ENCODE measurements at regions not wholly inside any gene's neighbourhood (a gene's known extent, or its start where the extent isn't known, plus 50 kb on each side); places are given as distances from the start of the nearest gene placed in this dataset.

DNA sequence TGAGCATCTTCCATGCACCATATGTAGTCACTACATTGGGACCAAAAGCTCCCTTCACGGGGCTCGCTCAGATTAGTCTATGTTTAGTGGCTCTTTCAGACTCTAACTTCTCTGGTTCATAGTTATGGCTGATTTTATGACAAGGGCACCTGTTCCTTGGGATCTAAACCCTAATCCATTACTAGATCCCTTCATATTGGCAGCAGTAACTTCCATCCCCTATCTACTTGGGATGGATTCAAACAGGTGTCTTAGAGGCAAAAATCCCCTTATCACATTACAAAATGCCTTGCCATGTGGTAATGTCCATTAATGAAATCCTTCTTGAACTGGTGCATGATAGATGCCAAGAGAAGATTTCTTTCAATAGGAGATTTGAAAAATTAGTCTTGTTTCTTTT is 96.7 kb upstream of the TP63 start:
- Histone ChIP-seq H3K9me3 (ENCODE audit: control insufficient read depth in 3 of 3, low read length in 3 of 3) (no peaks in the 10 kb centered on the region), H3K36me3 (ENCODE audit: control insufficient read depth in 3 of 3, insufficient read depth in 3 of 3, low read length in 3 of 3) (no peaks in the 10 kb centered on the region), H3K9ac (ENCODE audit: low read depth in 1 of 3, low read length in 3 of 3) (no peak overlapping the region), H3K4me3 (ENCODE audit: low read length in 3 of 3) (no peak overlapping the region), H3K27me3 (ENCODE audit: control insufficient read depth in 3 of 3, insufficient read depth in 3 of 3, low read length in 3 of 3) (no peaks in the 10 kb centered on the region), H3K4me1 (ENCODE audit: control insufficient read depth in 3 of 3, insufficient read depth in 3 of 3, low read length in 3 of 3) (no peaks in the 10 kb centered on the region), H3K27ac (ENCODE audit: low read depth, low read length) (no peak overlapping the region)

DNA sequence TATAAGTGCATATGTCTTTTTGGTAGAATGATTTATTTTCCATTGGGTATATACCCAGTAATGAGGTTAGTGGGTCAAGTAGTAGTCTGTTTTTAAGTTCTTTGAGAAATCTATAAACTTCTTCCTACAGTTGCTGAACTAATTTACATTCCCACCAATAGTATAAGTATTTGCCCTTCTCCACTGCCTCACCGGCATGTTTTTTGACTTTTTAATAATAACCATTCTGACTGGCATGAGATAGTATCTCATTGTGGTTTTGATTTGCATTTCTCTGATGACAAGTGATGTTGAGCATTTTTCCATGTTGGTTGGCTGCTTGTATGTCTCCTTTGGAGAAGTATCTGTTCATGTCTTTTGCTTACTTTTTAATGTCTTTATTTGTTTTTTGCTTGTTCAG is 94.1 kb upstream of the TP63 start:
- Histone ChIP-seq H3K27me3 (ENCODE audit: control insufficient read depth in 3 of 3, insufficient read depth in 3 of 3, low read length in 3 of 3) (no peaks in the 10 kb centered on the region), H3K36me3 (ENCODE audit: control insufficient read depth in 3 of 3, insufficient read depth in 3 of 3, low read length in 3 of 3) (no peaks in the 10 kb centered on the region), H3K4me3 (ENCODE audit: low read length in 3 of 3) (no peak overlapping the region), H3K9ac (ENCODE audit: low read depth in 1 of 3, low read length in 3 of 3) (no peak overlapping the region), H3K4me1 (ENCODE audit: control insufficient read depth in 3 of 3, insufficient read depth in 3 of 3, low read length in 3 of 3) (no peaks in the 10 kb centered on the region), H3K9me3 (ENCODE audit: control insufficient read depth in 3 of 3, low read length in 3 of 3) (no peaks in the 10 kb centered on the region), H3K27ac (ENCODE audit: low read depth, low read length) (no peak overlapping the region)

DNA sequence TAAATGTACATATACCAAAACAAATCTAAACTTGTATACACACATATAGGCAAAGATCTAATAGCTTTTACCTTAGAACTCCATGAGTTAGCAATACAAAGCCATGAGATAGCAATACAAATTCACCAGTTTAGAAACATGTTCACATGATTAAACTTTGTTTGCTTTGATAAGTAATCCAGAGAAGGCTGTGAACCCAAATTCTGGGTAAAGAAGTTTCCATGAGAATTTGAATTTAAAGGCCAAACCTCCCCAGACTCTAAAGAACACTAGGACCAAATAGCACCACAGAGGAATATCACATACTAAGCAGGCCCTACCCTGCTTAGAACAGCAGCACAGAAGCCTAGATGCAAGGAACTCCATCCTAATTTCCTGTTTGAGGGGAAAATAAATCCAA is 83.7 kb upstream of the TP63 start:
- Histone ChIP-seq H3K4me1 (ENCODE audit: control insufficient read depth in 3 of 3, insufficient read depth in 3 of 3, low read length in 3 of 3) (no peaks in the 10 kb centered on the region), H3K27ac (ENCODE audit: low read depth, low read length) (no peak overlapping the region), H3K27me3 (ENCODE audit: control insufficient read depth in 3 of 3, insufficient read depth in 3 of 3, low read length in 3 of 3) (no peaks in the 10 kb centered on the region), H3K9ac (ENCODE audit: low read depth in 1 of 3, low read length in 3 of 3) (no peak overlapping the region), H3K36me3 (ENCODE audit: control insufficient read depth in 3 of 3, insufficient read depth in 3 of 3, low read length in 3 of 3) (no peaks in the 10 kb centered on the region), H3K4me3 (ENCODE audit: low read length in 3 of 3) (no peak overlapping the region), H3K9me3 (ENCODE audit: control insufficient read depth in 3 of 3, low read length in 3 of 3) (peaks cover 0 to 3% (median 0%) of the 10 kb centered on the region in 3 donors)

DNA sequence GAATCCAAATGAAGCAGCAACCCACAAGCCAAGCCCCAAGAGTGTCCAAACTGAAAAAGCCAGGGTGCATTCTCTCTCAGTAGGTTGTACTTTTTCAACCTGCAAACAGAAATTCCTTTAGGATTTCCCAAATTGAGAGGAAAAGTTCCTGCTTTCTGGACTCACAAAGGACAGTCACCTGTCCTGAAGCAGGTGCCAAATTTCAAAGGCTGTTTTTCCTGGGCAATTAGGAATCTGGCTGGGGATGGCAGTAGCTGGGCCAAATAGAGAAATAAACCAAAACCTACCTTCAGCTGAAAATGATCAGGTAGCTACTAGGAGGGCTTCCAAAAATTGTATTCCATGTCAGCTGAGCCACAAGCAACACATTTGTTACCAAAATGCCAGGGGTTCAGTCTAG is 83.1 kb upstream of the TP63 start:
- Histone ChIP-seq H3K9ac (ENCODE audit: low read depth in 1 of 3, low read length in 3 of 3) (no peak overlapping the region), H3K9me3 (ENCODE audit: control insufficient read depth in 3 of 3, low read length in 3 of 3) (peaks cover 0 to 3% (median 0%) of the 10 kb centered on the region in 3 donors), H3K4me3 (ENCODE audit: low read length in 3 of 3) (no peak overlapping the region), H3K4me1 (ENCODE audit: control insufficient read depth in 3 of 3, insufficient read depth in 3 of 3, low read length in 3 of 3) (no peaks in the 10 kb centered on the region), H3K27ac (ENCODE audit: low read depth, low read length) (no peak overlapping the region), H3K27me3 (ENCODE audit: control insufficient read depth in 3 of 3, insufficient read depth in 3 of 3, low read length in 3 of 3) (no peaks in the 10 kb centered on the region), H3K36me3 (ENCODE audit: control insufficient read depth in 3 of 3, insufficient read depth in 3 of 3, low read length in 3 of 3) (no peaks in the 10 kb centered on the region)

DNA sequence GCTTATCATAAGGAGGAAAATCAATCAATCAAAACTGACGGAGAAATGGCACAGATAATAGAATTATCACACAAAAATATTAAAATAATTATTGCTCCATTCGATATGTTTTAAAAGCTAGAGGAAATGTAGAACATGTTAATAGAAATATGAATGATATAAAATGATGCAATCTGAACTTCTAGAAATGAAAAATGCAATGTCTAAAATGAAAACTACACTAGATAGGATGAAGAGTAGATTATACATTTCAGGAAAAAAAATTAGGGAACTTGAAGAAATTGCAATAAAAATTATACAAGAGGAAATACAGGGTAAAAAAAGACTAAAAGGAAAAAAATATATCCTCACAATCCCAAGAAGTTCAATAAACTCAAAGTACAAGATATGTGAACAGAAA is 80.2 kb upstream of the TP63 start:
- Histone ChIP-seq H3K4me1 (ENCODE audit: control insufficient read depth in 3 of 3, insufficient read depth in 3 of 3, low read length in 3 of 3) (no peaks in the 10 kb centered on the region), H3K9ac (ENCODE audit: low read depth in 1 of 3, low read length in 3 of 3) (no peak overlapping the region), H3K9me3 (ENCODE audit: control insufficient read depth in 3 of 3, low read length in 3 of 3) (peaks cover 0 to 3% (median 0%) of the 10 kb centered on the region in 3 donors), H3K4me3 (ENCODE audit: low read length in 3 of 3) (no peak overlapping the region), H3K36me3 (ENCODE audit: control insufficient read depth in 3 of 3, insufficient read depth in 3 of 3, low read length in 3 of 3) (no peaks in the 10 kb centered on the region), H3K27me3 (ENCODE audit: control insufficient read depth in 3 of 3, insufficient read depth in 3 of 3, low read length in 3 of 3) (no peaks in the 10 kb centered on the region), H3K27ac (ENCODE audit: low read depth, low read length) (no peak overlapping the region)

DNA sequence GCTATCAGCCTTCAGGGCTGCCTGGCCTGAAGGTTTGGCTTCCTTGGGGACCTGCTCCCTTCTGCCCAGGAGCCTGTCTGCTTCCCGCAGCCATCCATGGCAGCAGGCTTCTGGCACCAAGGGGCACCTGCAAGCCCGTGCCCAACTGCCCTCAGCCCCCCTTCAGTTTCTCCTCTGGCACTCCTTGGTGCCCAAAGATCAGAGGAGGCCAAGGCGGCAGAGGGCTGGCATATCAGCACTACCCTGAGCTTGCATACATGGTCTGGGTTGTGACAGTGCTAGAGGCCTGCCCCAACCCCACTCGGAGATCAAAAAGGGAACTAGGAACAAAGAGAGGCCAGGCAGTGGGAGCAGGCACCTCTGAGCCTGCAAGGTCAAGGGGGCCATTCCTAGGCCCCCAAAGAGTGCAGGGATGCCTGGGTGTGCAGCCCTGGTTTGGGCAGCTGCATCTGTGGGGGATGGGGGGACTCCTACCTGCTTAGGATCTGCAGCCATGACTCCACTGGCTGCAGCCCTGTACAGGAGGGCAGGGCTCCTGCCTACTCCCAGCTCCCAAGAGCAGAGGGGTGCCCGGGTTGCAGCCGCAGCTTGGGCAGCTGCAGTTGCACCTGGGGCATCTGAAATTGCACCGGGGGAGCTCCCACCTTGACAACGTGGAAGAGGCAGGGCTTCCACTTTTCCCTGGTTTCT is 76.2 kb upstream of the TP63 start:
- no peak overlapping the region for H3K27ac ChIP-seq (ENCODE audit: low read depth, low read length)
- no peak overlapping the region for H3K9ac ChIP-seq (ENCODE audit: low read depth in 1 of 3, low read length in 3 of 3)
- H3K9me3 ChIP-seq (ENCODE audit: control insufficient read depth in 3 of 3, low read length in 3 of 3), result peaks cover 0 to 3% (median 0%) of the 10 kb centered on the region in 3 donors
- no peaks in the 10 kb centered on the region for H3K4me1 ChIP-seq (ENCODE audit: control insufficient read depth in 3 of 3, insufficient read depth in 3 of 3, low read length in 3 of 3)
- H3K27me3 ChIP-seq (ENCODE audit: control insufficient read depth in 3 of 3, insufficient read depth in 3 of 3, low read length in 3 of 3), result no peaks in the 10 kb centered on the region
- H3K4me3 ChIP-seq (ENCODE audit: low read length in 3 of 3), result no peak overlapping the region
- H3K36me3 ChIP-seq (ENCODE audit: control insufficient read depth in 3 of 3, insufficient read depth in 3 of 3, low read length in 3 of 3), result no peaks in the 10 kb centered on the region

DNA sequence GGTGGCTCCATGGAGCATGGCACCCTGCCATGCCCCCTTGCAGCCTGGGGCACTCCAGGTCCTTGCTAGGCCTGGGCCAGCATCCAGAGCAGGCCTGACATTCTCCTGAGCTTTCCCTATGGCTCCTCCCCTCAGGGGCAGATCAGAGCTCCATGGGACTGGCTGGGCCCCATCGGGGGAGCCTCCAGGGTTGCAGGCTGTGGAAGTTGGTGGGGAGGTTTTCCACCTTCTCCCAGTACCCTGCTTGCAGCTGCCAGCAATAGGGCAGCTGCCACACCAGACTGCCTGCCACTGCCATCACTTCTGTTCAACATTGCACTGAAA is 75.7 kb upstream of the TP63 start:
- Histone ChIP-seq H3K9me3 (ENCODE audit: control insufficient read depth in 3 of 3, low read length in 3 of 3) (no peaks in the 10 kb centered on the region), H3K9ac (ENCODE audit: low read depth in 1 of 3, low read length in 3 of 3) (no peak overlapping the region), H3K27ac (ENCODE audit: low read depth, low read length) (no peak overlapping the region), H3K4me3 (ENCODE audit: low read length in 3 of 3) (no peak overlapping the region), H3K36me3 (ENCODE audit: control insufficient read depth in 3 of 3, insufficient read depth in 3 of 3, low read length in 3 of 3) (no peaks in the 10 kb centered on the region), H3K27me3 (ENCODE audit: control insufficient read depth in 3 of 3, insufficient read depth in 3 of 3, low read length in 3 of 3) (no peaks in the 10 kb centered on the region), H3K4me1 (ENCODE audit: control insufficient read depth in 3 of 3, insufficient read depth in 3 of 3, low read length in 3 of 3) (no peaks in the 10 kb centered on the region)

DNA sequence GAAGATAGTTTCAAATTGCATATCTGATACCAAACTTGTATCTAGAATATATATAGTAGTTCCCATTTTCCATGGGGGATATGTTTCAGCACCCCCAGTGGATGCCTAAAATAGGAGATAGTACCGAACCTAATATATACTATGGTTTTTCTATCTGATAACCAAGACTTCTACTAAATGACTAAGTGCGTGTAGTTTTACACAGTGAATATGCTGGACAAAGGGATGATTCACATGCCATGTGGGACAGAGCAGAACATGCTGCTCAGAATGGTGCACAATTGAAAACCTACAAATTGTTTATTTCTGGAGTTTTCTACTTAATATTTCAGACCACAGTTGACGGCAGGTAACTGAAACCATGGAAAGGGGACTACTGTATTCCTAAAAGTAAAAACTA is 73.4 kb upstream of the TP63 start:
- Histone ChIP-seq H3K36me3 (ENCODE audit: control insufficient read depth in 3 of 3, insufficient read depth in 3 of 3, low read length in 3 of 3) (no peaks in the 10 kb centered on the region), H3K27ac (ENCODE audit: low read depth, low read length) (no peak overlapping the region), H3K9ac (ENCODE audit: low read depth in 1 of 3, low read length in 3 of 3) (no peak overlapping the region), H3K4me3 (ENCODE audit: low read length in 3 of 3) (no peak overlapping the region), H3K4me1 (ENCODE audit: control insufficient read depth in 3 of 3, insufficient read depth in 3 of 3, low read length in 3 of 3) (no peaks in the 10 kb centered on the region), H3K27me3 (ENCODE audit: control insufficient read depth in 3 of 3, insufficient read depth in 3 of 3, low read length in 3 of 3) (no peaks in the 10 kb centered on the region), H3K9me3 (ENCODE audit: control insufficient read depth in 3 of 3, low read length in 3 of 3) (no peaks in the 10 kb centered on the region)

DNA sequence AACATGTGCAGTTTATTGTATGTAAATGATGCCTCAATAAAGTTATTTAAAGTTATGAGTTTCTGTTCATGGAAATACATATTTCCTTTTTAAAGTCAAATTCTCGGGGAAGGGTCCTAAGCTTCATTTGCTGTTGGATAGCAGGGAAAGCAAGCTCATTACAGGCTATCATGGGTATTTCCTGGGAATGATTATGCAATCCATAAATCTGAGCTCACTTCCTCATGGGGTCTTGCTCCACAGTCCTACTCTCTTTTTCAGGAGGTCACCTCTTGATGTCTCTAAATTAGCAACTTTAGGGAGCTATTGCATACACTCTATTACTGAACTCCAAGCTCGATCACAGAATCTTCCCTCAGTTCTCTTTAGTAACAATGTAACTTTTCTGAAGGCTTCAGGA is 69.9 kb upstream of the TP63 start:
- no peaks in the 10 kb centered on the region for H3K9me3 ChIP-seq (ENCODE audit: control insufficient read depth in 3 of 3, low read length in 3 of 3)
- no peaks in the 10 kb centered on the region for H3K36me3 ChIP-seq (ENCODE audit: control insufficient read depth in 3 of 3, insufficient read depth in 3 of 3, low read length in 3 of 3)
- no peak overlapping the region for H3K4me3 ChIP-seq (ENCODE audit: low read length in 3 of 3)
- peaks cover 0 to 9% (median 7%) of the 10 kb centered on the region in 3 donors for H3K4me1 ChIP-seq (ENCODE audit: control insufficient read depth in 3 of 3, insufficient read depth in 3 of 3, low read length in 3 of 3)
- no peak overlapping the region for H3K9ac ChIP-seq (ENCODE audit: low read depth in 1 of 3, low read length in 3 of 3)
- H3K27ac ChIP-seq (ENCODE audit: low read depth, low read length), result no peak overlapping the region
- H3K27me3 ChIP-seq (ENCODE audit: control insufficient read depth in 3 of 3, insufficient read depth in 3 of 3, low read length in 3 of 3), result no peaks in the 10 kb centered on the region

DNA sequence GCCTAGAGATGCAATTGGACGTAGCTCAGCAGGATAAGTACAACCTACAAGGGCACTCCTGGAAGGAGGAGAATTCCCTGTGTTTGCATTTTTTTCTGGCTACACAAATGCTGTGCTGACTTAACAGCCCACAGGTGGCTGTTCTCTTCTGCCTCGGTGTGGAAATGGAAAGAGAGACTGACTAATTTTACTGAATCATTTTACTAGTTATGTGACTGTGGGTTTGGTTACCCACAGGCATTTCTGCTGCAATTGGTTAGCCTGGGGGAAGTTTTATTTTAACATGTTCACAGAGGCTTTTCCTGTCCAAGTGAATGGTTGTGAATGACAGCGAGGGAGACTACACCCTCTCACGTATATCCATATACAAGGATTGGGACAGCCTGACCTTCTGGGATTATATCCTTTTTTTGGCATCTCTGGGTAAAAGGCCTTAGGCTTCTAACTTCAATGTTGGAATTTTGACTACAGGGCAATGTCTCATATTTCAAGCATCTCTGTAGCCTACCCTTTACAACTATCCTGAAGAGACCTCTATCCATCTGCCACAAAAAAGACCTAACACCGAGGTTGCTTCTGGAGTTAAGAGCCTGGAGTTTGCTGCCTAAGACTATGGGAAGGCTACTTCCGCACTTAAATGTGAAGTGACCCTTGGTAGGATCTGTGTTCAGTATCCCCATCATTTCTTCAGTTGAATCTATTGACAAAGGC is 67.2 kb upstream of the TP63 start:
- Histone ChIP-seq H3K4me1 (ENCODE audit: control insufficient read depth in 3 of 3, insufficient read depth in 3 of 3, low read length in 3 of 3) (peaks cover 0 to 9% (median 7%) of the 10 kb centered on the region in 3 donors), H3K27ac (ENCODE audit: low read depth, low read length) (no peak overlapping the region), H3K9ac (ENCODE audit: low read depth in 1 of 3, low read length in 3 of 3) (no peak overlapping the region), H3K36me3 (ENCODE audit: control insufficient read depth in 3 of 3, insufficient read depth in 3 of 3, low read length in 3 of 3) (no peaks in the 10 kb centered on the region), H3K9me3 (ENCODE audit: control insufficient read depth in 3 of 3, low read length in 3 of 3) (no peaks in the 10 kb centered on the region), H3K27me3 (ENCODE audit: control insufficient read depth in 3 of 3, insufficient read depth in 3 of 3, low read length in 3 of 3) (no peaks in the 10 kb centered on the region), H3K4me3 (ENCODE audit: low read length in 3 of 3) (no peak overlapping the region)
